MM.1S (cell line): ENCODE measurements at regions not wholly inside any gene's neighbourhood (a gene's known extent, or its start where the extent isn't known, plus 50 kb on each side); places are given as distances from the start of the nearest gene placed in this dataset.

ENCODE experiments used
- CTCF ChIP-seq: fragments of 300-600 bp; sonication (generic); IDR thresholded peaks from 2 replicates; pipeline ENCODE4 v1.5.1; 2016; ENCODE audit warnings: antibody characterized with exemption, low read length, mixed read lengths
- EZH2 ChIP-seq: fragments of 300-600 bp; sonication (generic); optimal IDR thresholded peaks from 2 replicates; pipeline ENCODE3; 2017; ENCODE audit warnings: low read depth, mild to moderate bottlenecking, antibody characterized with exemption, low read length, mixed read lengths

GRCh38 chr14:51485733-51486132 is 166.0 kb upstream of the FRMD6 start:
- TF ChIP-seq CTCF, result no peak
- no peak for TF ChIP-seq EZH2
